GM18907 (cell line): ENCODE measurements at regions not wholly inside any gene's neighbourhood (a gene's known extent, or its start where the extent isn't known, plus 50 kb on each side); places are given as distances from the start of the nearest gene placed in this dataset.
"Not testable (repeated sequence)": the region's sequence is repeated elsewhere in the genome, so short reads cannot be mapped to it uniquely, and the experiment has no call there.

Experiments
- ATAC-seq: cut with Tn5 transposase; IDR thresholded peaks from one replicate; pipeline ENCODE4 v1.9.1; 2021; ENCODE audit warnings: mild to moderate bottlenecking, moderate library complexity; ENCODE audit not compliant: unreplicated experiment

DNA sequence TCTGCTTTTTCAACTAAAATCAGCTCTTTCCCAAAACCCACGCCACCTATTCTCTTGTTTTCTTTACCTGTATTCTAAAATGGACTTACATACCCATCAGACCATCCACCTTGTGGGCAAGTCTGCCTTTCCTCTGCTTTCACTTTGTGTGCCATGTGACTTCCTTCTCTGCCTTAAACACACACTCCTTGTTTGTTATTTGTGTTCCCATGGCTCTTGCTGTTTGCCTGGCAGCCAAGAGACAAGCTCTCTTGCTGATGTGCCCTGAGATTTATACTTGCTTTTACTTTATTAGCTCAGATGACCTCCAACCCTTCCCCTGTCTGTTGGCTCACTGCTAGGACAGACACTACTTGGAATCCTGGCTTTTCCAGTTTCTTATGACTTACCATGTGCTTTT lies 309.7 kb upstream of the LRRTM4 start:
- no peak for ATAC-seq

DNA sequence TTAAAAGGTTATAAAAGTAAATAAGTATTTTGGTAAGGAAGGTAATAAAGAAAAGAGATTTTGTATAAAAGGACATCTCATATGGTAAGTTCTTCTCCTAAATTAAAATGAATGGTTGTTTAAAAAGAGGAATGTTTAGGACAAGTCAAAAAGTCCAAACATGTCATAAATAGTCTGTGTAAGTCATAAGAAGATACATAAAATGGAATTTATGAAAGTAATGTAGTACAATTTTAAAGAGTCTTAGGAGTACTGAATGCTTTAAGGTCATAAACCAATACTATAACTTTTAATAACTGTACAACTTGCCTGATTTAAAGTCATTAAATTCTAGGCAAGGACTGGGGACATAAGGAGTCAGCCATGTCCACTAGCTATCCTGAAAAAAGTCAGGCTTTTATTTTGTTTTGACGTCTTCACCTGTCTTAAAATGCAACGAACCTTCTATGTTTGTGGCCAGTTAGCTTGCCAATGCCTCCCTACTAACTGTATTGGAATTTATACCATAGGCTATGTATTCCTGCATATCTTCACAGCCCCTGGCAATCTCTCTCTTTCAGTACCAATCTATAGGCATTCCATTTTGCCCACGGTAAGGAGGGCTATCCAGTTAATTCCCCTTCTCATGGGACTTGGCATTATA lies 312.3 kb upstream of the LRRTM4 start:
- no peak for ATAC-seq

DNA sequence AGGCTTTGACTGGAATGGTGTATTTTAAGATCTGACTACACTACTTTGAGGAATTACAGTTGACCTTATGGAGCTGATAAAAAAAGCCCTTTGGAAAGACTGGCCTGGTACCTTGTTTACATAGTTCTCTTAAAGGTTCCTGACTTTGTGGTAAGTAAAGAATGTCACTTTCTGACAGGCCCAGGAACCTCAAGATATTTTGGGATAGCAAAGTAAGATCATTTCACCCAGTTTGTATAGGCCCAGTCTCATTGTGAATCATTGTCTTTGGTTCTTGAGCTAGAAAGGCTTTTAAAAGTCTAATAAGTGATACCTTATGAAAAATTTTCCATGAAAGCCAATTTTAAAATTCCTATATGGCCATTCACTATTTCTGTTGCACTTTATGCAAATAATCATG lies 316.3 kb upstream of the LRRTM4 start:
- ATAC-seq = no peak

GRCh38 chr2:77839102-77839501 lies 316.9 kb upstream of the LRRTM4 start:
- peak; percentile 68 for ATAC-seq

GRCh38 chr2:77862120-77862519 lies 339.9 kb upstream of the LRRTM4 start:
- no peak for ATAC-seq

DNA sequence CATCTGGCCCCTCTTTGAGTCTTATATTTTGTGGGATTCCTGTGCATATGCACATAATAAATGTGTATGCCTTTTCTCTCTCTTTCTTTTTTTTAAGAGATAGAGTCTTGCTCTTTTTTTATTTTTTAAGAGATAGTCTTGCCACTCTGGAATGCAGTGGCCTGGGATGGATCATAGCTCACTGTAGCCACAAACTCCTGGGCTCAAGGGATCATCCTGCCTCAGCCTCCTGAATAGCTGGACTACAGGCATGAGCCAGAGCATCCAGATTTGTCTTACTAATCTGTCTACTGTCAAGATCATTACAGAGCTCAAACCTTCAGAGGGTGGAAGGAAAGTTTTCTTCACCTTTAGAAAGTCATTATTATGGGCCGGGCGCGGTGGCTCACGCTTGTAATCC lies 342.2 kb upstream of the LRRTM4 start:
- ATAC-seq = no peak

- ATAC-seq = no peak
Observed at GRCh38 chr2:77866661-77867060, 344.5 kb upstream of the LRRTM4 start.

GRCh38 chr2:77867146-77867545 lies 345.0 kb upstream of the LRRTM4 start:
- ATAC-seq = no peak

DNA sequence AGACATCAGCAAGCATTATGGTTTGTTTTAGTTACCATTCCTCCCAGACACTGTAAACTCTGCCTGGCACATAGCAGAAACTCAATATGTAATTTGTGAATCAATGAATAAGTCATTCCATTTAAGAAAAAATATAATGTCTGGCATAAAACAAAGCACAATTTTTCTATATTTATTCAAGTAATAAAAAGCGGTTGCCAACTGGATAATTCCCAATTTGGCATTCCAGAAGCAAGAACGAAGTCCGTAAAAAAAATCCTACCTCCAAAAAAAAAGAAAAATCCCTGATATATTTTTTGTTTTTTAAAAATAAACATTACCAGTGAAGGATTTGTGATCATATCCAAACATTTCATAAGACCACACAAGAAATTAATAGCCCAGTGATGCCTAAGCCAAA lies 351.3 kb upstream of the LRRTM4 start:
- ATAC-seq = no peak

GRCh38 chr2:77900211-77900610 lies 378.0 kb upstream of the LRRTM4 start:
- not testable (repeated sequence) for ATAC-seq

GRCh38 chr2:77910136-77910535 lies 388.0 kb upstream of the LRRTM4 start:
- ATAC-seq = no peak

GRCh38 chr2:77920838-77921366 lies 398.7 kb upstream of the LRRTM4 start:
- no peak for ATAC-seq

DNA sequence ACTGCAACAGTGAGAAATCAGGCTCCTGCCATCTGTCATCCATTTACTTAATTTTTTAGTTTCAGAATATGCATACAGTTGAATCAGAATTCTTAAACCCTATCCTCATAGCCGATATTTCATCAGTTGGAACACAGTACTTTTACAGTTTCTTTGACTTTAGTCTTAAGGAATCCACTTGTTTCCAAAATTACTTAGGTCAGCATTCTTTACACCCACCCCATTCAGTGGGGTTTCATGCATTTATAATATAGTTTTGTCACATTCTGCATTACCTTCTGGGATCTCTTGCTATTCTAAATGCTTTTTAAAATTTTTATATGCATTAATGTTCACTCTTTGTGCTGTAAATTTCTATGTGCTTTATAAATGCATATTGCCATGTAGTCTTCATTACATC lies 400.4 kb upstream of the LRRTM4 start:
- ATAC-seq = no peak

- no peak for ATAC-seq
Observed at GRCh38 chr2:77937366-77937765, 415.2 kb upstream of the LRRTM4 start.

DNA sequence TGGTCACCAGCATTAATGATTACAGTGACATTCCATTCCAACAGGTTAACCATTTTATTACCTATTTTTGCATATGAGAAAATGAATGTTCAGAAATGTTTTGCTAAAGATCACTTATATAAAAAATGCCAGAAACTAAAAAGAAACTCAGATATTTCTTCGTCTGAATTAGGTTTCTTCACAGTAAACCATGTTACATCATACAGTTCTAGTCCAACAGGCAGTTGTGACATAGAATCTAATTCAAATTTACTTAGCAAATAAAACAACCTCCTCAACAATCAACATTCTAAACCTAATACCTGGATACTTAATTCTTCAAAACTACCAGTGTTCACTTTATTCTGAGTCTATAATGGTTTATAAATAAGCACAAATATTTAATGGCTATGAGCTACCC lies 416.3 kb upstream of the LRRTM4 start:
- no peak for ATAC-seq

GRCh38 chr2:77939370-77939769 lies 417.2 kb upstream of the LRRTM4 start:
- ATAC-seq = no peak

DNA sequence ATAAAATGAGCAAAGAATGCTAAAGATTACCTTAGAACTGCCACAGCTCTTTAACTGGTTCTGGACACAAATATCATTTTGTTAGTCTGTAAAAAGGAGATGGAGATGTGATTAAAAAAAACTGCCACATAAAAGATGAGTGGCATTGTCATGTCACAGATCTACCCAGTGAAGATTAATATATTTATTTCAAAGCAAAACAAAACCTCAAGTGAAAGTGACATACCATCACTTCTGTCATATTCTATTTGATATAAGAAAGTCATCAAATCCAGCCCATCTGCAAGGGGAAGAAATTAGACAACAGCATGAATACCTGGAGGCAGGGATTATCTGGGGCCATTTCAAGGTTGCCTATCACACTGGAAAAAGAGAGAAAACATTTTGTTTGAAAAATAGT lies 417.6 kb upstream of the LRRTM4 start:
- no peak for ATAC-seq

DNA sequence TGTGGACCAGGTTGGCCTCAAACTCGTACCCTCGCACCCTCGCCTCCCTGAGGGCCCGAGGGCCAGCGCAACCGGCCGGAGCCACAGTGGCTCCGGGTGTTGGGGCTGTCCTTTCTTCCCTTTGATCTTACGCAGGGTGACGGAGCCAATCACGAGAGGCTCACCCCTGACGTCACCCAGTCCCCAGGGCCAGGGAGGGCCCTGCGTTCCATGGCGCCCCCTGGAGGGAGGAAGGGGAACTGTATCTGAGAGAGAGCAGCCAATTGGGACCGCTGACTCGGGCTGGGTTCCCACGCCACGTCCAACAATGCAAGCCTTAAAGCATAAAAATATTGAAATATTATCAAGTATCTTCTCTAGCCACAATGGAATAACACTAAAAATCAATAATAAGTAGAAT lies 432.8 kb upstream of the LRRTM4 start:
- ATAC-seq = no peak

DNA sequence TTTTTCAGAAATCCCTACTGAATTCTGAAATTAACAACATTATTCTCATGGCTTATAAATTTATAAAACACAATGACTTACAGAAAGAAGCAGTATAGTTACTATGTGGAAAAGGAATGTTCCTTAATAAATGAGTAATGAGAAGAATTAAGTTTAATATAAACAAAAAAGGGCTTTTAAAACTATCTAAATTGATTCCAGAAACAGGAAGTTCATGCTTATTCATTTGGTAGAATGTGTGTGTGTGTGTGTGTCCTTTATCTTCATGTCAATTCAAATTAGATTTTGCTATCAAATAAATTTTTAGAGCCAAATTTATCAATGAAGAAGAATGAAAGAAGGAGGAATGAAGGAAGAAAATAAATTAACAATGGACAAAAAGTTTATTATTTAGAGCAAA lies 440.8 kb upstream of the LRRTM4 start:
- ATAC-seq = no peak

- ATAC-seq = no peak
Observed at GRCh38 chr2:77977471-77978063, 455.4 kb upstream of the LRRTM4 start.

- ATAC-seq = no peak
Observed at GRCh38 chr2:77995161-77995560, 473.0 kb upstream of the LRRTM4 start.

GRCh38 chr2:77999376-77999775 lies 477.2 kb upstream of the LRRTM4 start:
- no peak for ATAC-seq

GRCh38 chr2:78009289-78009688 lies 487.1 kb upstream of the LRRTM4 start:
- ATAC-seq = no peak
